HG02759 (cell line): ENCODE measurements at regions not wholly inside any gene's neighbourhood (a gene's known extent, or its start where the extent isn't known, plus 50 kb on each side); places are given as distances from the start of the nearest gene placed in this dataset.
"Not testable (repeated sequence)": the region's sequence is repeated elsewhere in the genome, so short reads cannot be mapped to it uniquely, and the experiment has no call there.

Experiments used
- ATAC-seq: cut with Tn5 transposase; IDR thresholded peaks from one replicate; pipeline ENCODE4 v1.9.1; 2021; ENCODE audit warnings: mild to moderate bottlenecking, moderate library complexity; ENCODE audit not compliant: unreplicated experiment

- ATAC-seq, result not testable (repeated sequence)
Observed at GRCh38 chr1:143905214-143906179, 66.3 kb downstream of the FAM72C start.

DNA sequence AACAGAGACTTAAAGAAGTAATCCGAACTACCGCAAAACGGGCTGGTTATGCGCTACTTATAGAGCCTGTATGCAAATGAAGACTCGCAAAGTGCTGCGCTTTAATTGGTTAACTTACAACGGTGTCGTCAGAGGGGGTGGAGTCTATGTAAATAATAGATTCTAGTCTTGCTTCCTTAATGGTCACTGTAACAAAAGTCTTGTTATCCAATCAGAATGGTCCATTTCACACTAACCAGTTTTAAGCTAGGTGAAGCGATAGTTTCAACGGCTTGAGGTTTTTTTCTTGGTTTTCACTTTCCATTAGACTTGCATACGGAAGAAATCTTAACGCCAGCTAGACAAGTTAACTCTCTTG is 67.2 kb downstream of the FAM72C start:
- ATAC-seq, result not testable (repeated sequence)

GRCh38 chr1:143903899-143904621 is 67.7 kb downstream of the FAM72C start:
- ATAC-seq, result not testable (repeated sequence)

- not testable (repeated sequence) for ATAC-seq
Observed at GRCh38 chr1:143896377-143896776, 75.4 kb downstream of the FAM72C start.

DNA sequence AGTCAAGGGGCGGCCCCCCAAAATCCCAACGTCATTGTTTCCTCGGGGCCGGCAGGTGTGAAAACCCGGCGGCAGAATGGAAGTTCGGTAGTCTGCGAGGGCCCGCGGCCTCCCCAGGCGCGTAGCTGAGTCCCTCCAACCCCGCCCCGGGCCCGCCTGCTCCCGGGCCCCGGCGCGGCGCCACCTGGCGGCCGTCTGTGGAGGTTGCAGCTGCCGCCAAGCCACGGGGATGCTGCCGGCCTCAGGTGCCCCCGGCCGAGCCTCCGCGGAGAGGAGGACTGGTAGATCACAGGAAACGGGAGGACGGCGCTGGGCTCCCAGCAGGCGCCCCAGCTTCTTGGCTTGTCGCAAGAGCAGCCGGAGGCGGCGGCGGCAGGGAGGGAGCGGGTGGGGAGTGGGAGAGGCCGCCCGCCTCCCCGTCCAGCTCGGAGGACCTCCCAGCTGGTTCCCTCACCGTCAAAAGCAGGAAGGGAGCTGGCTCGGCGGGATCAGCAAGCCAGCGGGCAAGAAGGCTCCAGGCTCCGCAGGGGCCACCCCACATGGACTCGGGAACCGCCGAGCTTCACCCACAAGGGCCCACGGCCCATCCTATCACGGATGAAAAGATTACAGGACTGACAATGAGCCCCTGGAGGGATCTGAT is 86.7 kb downstream of the FAM72C start:
- peak; percentile 93 for ATAC-seq

GRCh38 chr1:143884532-143884931 is 87.3 kb downstream of the FAM72C start:
- ATAC-seq, result peak; percentile 92

GRCh38 chr1:143879757-143880536 is 91.8 kb downstream of the FAM72C start:
- ATAC-seq, result not testable (repeated sequence)

GRCh38 chr1:143875947-143876346 is 95.8 kb downstream of the FAM72C start:
- not testable (repeated sequence) for ATAC-seq

DNA sequence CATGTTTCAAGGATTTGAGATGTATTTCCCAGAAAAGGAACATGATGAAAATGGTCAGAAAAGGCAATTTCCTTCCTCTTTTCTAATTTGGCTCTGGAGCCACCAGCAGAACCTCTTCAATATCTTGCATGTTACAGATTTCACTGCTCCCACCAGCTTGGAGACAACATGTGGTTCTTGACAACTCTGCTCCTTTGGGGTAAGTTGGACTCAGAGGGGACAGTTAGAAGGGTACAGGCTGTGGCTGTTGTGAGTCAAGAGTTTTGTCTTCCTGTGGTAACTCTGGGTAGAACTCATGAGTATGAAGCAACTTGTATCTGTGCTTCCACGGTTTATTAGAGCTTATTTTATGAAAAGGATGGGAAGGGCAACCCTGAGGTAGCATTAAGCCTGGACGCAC is 97.2 kb downstream of the FAM72C start:
- not testable (repeated sequence) for ATAC-seq

DNA sequence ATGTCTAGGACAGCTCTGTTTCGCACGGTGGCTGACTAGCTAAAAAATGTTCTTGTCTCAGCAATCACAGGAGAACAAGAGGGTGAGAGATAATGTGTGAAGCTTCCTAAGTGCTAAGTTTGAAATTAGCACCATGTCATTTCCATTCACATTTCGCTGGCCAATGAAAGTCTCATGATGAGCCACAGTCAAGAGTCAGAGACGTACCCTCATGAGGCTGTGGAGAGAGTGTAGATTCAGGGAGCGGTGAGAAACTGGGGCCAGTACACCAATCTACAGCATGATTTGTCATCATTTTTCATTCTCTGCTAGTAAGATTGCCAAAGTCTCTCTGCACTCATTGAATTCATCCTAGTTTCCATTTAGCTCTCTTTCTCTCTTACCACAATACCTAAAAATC is 98.1 kb downstream of the FAM72C start:
- ATAC-seq, result not testable (repeated sequence)

- not testable (repeated sequence) for ATAC-seq
Observed at GRCh38 chr1:143870388-143870787, 101.4 kb downstream of the FAM72C start.

GRCh38 chr1:143867590-143868220 is 104.1 kb downstream of the FAM72C start:
- ATAC-seq, result not testable (repeated sequence)

DNA sequence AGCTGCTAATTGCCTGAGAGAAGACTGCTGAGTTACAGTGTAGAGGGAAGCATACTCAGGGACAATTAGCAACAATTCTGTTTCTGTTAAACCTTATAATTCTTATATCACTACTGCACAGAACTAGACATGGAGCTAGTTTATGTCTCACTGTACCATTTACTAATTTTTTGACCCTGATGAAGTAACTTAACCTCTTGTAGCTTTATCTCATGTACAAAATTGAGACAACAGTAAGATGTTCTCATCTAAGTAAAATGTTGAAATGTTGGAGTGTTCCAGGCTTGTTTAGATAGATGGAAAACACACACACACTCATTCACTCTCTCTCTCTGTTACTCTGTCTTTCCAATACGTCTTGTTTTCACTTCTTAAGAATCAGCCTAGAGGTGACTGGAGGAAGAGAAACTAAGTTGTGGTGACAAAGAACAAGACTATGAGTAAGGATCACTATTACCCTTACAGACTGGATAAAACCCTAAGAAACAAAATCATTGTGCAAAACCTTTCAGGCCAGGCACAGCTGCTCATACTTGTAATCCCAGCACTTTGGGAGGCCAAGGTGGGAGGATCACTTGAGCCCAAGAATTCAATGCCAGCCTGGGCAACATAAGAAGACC is 107.8 kb downstream of the FAM72C start:
- peak; percentile 47 for ATAC-seq

DNA sequence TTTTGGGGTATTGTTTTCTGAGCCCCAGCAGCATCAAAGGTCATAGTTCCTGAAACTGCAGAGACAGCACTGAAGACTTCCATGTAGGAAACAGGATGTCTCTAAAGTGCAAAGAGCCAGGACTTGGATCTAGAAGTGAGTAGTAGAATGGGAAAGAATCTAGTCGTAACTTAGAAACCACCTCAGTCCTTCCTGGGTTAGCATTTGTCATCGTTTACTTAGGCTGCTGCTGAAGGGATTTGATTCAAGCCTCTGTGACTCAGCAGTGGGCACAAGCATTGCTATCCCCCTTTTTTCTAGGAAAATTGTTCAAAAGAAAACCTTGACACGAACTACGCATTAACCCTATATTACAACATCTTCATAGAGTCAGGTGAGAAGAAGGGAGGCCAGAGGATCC is 109.1 kb downstream of the FAM72C start:
- not testable (repeated sequence) for ATAC-seq

DNA sequence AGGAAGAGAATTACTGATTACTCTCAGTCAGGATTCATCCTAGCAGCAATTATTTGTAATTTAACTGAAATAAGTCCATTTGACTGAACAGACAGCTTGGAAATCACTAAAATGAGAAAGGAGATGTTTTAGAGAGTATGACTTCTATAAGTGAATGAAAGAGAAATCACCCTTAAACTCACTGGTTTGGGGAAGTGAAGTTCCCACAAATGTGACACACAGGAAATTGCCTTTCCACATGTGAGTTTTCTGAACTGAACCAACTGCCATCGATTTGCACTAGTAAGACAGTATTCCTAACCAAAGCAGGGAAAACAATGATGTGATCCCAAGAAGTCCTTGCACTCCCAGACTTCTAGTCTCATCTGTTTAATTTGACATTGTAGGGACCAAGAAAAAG is 110.5 kb downstream of the FAM72C start:
- ATAC-seq, result not testable (repeated sequence)

DNA sequence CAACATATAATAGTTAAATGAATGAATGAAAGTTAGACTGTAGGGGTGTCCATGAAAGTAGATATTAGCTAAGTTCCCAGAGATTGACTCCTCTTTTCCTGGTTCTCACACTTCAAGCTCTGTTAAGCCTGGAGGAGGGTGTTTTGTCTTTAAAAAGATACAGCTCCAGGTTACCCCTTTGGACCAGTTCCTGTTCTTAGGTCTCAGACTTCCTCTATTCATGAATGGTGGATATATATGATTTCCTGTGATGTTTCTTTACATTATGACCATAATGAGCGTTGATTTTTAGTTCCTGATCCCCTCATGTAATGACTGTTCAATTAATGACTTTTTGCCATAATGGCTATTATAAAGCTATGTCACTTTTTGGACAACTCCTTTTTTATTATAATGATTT is 115.9 kb downstream of the FAM72C start:
- ATAC-seq, result not testable (repeated sequence)

DNA sequence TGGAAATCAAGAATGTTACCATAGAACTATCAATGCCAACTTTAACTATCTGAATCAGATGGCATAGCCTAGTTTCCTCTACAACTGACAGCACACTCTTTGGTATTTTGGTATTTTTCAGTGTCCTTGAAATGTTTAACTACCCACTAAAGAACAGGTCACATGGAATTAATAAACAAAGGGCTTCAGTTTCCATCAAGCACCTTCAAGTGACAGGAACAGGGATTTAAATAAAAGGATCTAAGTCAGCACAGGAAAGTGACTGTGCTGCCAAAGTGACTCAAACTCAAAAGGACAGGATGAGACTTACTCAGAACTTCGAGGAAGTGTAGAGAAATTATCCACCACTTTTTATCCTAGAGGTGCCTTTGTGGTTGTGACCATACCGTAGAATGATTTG is 117.7 kb downstream of the FAM72C start:
- not testable (repeated sequence) for ATAC-seq

GRCh38 chr1:143850637-143851036 is 121.1 kb downstream of the FAM72C start:
- ATAC-seq, result not testable (repeated sequence)

- ATAC-seq, result not testable (repeated sequence)
Observed at GRCh38 chr1:143848859-143849258, 122.9 kb downstream of the FAM72C start.

DNA sequence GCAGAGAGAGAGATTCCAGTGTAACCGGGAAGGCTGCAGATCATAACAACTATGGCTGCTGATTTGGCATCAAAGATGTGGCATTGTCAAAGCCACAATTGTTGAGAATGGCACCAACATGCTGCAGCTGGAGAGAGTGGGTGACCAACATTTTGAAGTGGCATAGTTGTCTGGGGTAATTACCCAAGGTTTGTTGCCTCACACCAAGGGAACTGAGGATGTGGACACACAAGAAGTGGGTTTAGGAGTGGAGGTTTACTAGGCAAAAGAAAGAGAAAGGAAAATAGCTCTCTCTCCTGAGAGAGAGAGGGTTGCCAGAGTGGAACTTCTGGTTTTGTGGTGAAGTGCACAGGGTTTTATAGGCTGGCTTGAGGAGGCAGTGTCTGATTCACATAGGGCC is 126.6 kb downstream of the FAM72C start:
- ATAC-seq, result not testable (repeated sequence)
